Neural crest cell (in vitro differentiated cells): ENCODE measurements at regions not wholly inside any gene's neighbourhood (a gene's known extent, or its start where the extent isn't known, plus 50 kb on each side); places are given as distances from the start of the nearest gene placed in this dataset.

Experiments
- DNase-seq: peaks from one replicate; pipeline ENCODE4 v3.0.0; 2021; ENCODE audit warnings: low read depth, mixed read lengths, low spot score
- H3K27ac Mint-ChIP-seq: one replicate; pipeline ENCODE4 v1.8.0; 2021; ENCODE audit warnings: mild to moderate bottlenecking, mixed read lengths; ENCODE audit not compliant: unreplicated experiment
- H3K27me3 Mint-ChIP-seq: 2 replicates; pipeline ENCODE4 v1.8.0; 2021; ENCODE audit warnings: low read depth, mild to moderate bottlenecking, mixed read lengths
- H3K36me3 Mint-ChIP-seq: 2 replicates; pipeline ENCODE4 v1.8.0; 2021; ENCODE audit warnings: low read depth, mild to moderate bottlenecking, mixed read lengths
- H3K4me1 Mint-ChIP-seq: 2 replicates; pipeline ENCODE4 v1.8.0; 2021; ENCODE audit warnings: mixed read lengths
- H3K4me3 Mint-ChIP-seq: one replicate; pipeline ENCODE4 v1.8.0; 2021; ENCODE audit warnings: mild to moderate bottlenecking, mixed read lengths
- H3K9me3 Mint-ChIP-seq: 2 replicates; pipeline ENCODE4 v1.8.0; 2021; ENCODE audit warnings: mixed read lengths
- TF ChIP-seq, protein P1 (sequence below): fragments of 200-600 bp; sonication (generic); conservative IDR thresholded peaks from 2 replicates; pipeline ENCODE4 v1.5.0; 2021; ENCODE audit warnings: antibody characterized with exemption, mild to moderate bottlenecking

DNA sequence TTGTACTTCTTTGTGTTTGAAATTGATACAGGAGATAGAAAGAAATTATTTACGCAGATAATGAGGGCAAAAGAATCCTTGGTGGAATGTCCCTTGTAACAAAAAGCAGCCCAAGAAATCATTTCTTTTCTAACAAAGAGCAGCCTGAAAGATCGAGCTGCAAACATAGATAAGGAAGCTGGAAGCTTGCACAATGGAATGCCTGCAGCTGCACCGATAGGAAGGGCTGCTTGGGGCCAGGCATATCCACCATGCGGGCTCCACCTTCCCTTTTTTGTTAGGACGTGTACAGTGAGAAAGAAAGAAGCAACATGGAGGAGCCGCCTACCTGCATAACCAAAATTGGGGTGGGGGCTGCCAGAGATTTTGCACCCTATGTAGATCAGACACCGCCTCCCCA is 568.7 kb downstream of the METTL4 start:
- no peak overlapping the region for H3K27ac Mint-ChIP-seq
- H3K36me3 Mint-ChIP-seq, result no peaks in the 10 kb centered on the region
- H3K27me3 Mint-ChIP-seq, result no peaks in the 10 kb centered on the region
- H3K4me1 Mint-ChIP-seq, result peaks cover 11% of the 10 kb centered on the region
- H3K9me3 Mint-ChIP-seq, result no peaks in the 10 kb centered on the region
- no peak overlapping the region for H3K4me3 Mint-ChIP-seq
- DNase-seq, result peak; percentile 1
- TF ChIP-seq, protein P1, sequence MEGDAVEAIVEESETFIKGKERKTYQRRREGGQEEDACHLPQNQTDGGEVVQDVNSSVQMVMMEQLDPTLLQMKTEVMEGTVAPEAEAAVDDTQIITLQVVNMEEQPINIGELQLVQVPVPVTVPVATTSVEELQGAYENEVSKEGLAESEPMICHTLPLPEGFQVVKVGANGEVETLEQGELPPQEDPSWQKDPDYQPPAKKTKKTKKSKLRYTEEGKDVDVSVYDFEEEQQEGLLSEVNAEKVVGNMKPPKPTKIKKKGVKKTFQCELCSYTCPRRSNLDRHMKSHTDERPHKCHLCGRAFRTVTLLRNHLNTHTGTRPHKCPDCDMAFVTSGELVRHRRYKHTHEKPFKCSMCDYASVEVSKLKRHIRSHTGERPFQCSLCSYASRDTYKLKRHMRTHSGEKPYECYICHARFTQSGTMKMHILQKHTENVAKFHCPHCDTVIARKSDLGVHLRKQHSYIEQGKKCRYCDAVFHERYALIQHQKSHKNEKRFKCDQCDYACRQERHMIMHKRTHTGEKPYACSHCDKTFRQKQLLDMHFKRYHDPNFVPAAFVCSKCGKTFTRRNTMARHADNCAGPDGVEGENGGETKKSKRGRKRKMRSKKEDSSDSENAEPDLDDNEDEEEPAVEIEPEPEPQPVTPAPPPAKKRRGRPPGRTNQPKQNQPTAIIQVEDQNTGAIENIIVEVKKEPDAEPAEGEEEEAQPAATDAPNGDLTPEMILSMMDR, result no peak

DNA sequence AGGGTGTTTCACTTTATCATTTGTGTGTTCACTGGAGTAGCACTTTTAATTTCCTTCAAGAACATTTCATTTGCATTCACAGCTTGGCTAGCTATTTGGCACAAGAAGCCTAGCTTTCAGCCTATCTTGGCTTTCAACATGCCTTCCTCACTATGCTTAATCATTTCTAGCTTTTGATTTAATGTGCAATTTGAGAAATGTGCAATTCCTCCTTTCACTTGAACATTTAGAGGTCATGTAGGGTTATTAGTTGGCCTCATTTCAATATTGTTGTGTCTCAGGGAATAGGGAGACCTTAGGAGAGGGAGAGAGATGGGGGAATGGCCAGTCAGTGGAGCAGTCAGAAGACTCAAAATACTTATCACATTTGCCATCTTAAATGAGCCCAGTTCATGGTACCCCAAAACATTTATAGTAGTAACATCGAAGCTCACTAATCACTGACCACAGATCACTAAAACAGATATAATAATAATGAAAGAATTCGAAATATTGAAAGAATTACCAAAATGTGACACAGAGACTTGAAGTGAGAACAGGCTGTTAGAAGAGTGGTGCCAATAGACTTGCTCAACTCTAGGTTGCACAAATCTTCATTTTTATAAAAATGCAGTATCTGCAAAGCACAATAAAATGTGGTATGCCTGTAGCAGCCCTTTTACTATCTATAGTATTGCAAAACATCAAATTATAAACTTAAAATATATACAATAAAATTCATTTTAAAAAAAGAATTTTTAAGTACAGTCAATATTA is 561.2 kb downstream of the METTL4 start:
- Mint-ChIP-seq H3K4me1 (no peaks in the 10 kb centered on the region), H3K27me3 (no peaks in the 10 kb centered on the region), H3K27ac (no peak overlapping the region), H3K4me3 (no peak overlapping the region), H3K9me3 (peaks cover 3% of the 10 kb centered on the region), H3K36me3 (no peaks in the 10 kb centered on the region)
- TF ChIP-seq, protein P1, result no peak
- no peak for DNase-seq

DNA sequence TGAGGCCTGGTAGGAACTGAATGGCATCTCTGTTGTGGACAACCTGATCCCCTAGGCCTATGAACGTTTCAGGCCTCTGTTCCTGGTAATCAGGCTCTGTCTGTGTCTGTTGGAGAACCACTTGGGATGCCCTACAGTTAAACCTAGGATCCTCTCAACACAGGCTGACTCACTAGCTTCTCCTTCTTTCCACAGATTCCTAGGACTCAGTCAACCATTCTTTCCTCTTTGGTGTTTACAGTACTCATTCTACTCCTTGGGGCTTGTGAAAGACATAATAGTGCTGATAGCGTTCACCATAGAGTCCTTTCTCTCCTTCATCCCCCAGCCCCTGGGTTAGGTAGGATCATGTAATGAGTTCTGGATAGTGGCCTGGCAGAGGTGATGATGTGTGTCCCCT is 544.3 kb downstream of the METTL4 start:
- Mint-ChIP-seq H3K9me3 (no peaks in the 10 kb centered on the region), H3K4me3 (no peak overlapping the region), H3K27ac (no peak overlapping the region), H3K4me1 (no peaks in the 10 kb centered on the region), H3K27me3 (no peaks in the 10 kb centered on the region), H3K36me3 (no peaks in the 10 kb centered on the region)
- TF ChIP-seq, protein P1, result no peak
- no peak for DNase-seq

DNA sequence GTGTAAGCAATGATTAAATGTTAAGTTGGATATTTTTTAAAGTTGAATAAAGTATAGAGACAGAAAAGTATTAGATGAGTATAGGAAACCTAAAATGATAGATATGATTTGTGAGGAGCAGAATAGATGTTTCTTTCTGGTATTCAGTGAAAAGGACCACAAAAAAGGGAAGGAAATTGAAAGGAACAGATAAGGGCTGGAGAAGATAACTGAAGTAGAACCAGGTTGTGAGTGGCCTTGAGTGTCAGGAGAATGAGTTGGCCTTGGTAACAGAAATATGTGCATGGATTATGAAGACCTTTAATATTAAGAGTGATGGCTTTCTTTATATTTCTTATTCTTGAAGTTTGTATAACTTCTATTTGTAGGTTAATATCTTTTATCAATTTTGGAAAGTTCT is 543.5 kb downstream of the METTL4 start:
- TF ChIP-seq, protein P1, result no peak
- H3K9me3 Mint-ChIP-seq, result peaks cover 2% of the 10 kb centered on the region
- no peak for DNase-seq
- no peaks in the 10 kb centered on the region for H3K4me1 Mint-ChIP-seq
- no peaks in the 10 kb centered on the region for H3K27me3 Mint-ChIP-seq
- H3K4me3 Mint-ChIP-seq, result no peak overlapping the region
- no peak overlapping the region for H3K27ac Mint-ChIP-seq
- H3K36me3 Mint-ChIP-seq, result no peaks in the 10 kb centered on the region

DNA sequence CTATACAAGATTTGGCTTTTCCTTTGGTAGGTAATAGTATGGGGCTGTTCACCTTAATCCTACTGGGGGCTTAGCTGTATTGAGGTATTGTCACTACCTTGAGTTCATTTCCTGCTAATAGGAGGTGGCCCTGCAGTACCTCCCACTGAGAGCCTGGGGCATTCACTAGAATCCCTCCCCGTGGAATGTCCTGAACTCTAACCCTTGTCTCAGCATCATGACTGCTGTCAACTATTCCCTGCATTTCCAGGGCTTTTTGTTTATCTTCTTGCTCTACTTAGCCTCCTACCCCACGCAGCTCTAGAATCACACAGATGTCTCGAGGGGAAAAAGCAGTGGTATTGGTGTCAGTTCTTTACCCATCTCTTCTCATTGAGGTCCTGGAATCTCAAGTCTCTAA is 542.3 kb downstream of the METTL4 start:
- Mint-ChIP-seq H3K27ac (no peak overlapping the region), H3K36me3 (no peaks in the 10 kb centered on the region), H3K4me3 (no peak overlapping the region), H3K4me1 (no peaks in the 10 kb centered on the region), H3K9me3 (peaks cover 2% of the 10 kb centered on the region), H3K27me3 (no peaks in the 10 kb centered on the region)
- TF ChIP-seq, protein P1, result no peak
- DNase-seq, result no peak
